D721Med (cell line): ENCODE measurements at regions not wholly inside any gene's neighbourhood (a gene's known extent, or its start where the extent isn't known, plus 50 kb on each side); places are given as distances from the start of the nearest gene placed in this dataset.

Source experiments
- DNase-seq: peaks from one replicate; pipeline ENCODE4 v3.0.0; 2011; ENCODE audit warnings: low spot score; ENCODE audit not compliant: insufficient read length
- FAIRE-seq: peaks from 2 replicates; lab custom pipeline; 2011; peaks lifted over from hg19 to GRCh38; lab: Jason Lieb, UNC
- CTCF ChIP-seq: IDR thresholded peaks from 2 replicates; pipeline ENCODE4 v1.5.1; 2012; ENCODE audit warnings: mild to moderate bottlenecking, control low read depth; ENCODE audit not compliant: insufficient read depth; ENCODE audit errors: missing control alignments

- no peak for TF ChIP-seq CTCF
- DNase-seq: no peak
- no peak for FAIRE-seq
These were observed 204.7 kb upstream of the MCTP2 start for GRCh38 chr15:94026458-94027304.

- FAIRE-seq (no peak), DNase-seq (no peak)
- no peak for TF ChIP-seq CTCF
These were observed 207.8 kb upstream of the MCTP2 start for GRCh38 chr15:94023531-94023930.

- FAIRE-seq (no peak), DNase-seq (no peak)
- TF ChIP-seq CTCF: no peak
These were observed 209.6 kb upstream of the MCTP2 start for GRCh38 chr15:94021621-94022320.

GRCh38 chr15:94019062-94019461 lies 212.3 kb upstream of the MCTP2 start:
- DNase-seq (no peak), FAIRE-seq (no peak)
- TF ChIP-seq CTCF: no peak

DNA sequence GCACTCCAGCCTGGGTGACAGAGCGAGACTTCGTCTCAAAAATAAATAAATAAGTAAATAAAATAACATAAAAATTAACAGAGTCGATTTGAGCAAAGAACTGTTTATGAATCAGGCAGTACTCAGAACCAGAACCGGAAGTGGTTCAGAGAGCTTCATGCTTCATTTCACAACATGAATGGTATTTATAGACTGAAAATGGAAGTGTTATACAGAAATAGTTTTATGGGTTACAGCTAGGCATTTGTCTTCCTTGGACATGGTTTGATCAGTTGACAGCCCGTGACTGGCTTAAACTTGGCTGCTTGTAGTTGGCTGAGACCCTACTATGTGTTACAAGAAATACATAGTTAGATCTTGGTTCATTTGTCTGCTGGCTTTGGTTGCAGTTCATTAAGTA lies 216.0 kb upstream of the MCTP2 start:
- TF ChIP-seq CTCF: no peak
- FAIRE-seq (no peak), DNase-seq (no peak)

DNA sequence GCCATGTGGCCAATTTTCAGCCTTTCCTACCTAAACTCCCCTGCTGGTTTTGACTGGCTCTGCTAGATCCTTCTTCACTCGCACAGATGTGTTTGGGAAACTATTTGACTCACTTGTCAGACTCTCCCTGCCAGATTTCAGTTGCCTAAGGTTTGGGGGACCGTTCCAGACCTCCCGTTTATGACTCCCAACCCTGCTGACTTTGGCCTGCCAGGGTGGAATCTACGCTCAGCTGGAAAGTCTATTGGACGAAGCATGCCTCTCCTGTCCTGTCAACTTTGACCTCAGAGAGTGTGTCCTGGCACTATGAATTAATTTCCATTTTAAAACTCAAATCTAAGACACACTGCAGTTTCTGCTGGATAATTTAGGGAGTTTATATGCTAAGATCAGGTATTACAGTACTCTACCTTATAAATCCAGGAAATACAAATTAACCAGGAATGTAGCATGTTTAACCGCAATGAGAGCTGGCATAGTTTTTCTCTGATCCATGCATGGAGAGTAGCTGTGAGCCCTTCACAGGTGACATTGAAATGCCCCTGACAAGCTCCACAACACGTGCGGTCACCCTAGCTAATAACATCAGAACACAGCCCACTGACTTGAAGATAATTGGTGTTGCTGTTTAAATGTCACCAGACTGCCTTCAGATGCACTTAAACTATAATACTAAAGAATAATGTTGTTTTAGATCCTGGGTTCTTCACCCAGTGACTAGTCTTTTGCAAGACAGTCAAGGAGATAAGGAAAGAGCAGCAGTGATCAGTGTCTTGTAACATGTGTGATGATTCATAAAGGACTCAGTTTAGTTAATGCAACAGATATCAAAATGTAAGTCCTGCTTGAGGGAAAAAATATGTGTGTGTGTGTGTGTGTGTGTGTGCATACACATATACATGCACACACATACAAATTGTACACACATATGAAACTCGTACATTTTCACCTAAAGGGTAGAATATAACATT lies 223.0 kb upstream of the MCTP2 start:
- no peak for TF ChIP-seq CTCF
- FAIRE-seq (no peak), DNase-seq (no peak)
